ENCODE measurements at regions not wholly inside any gene's neighbourhood (a gene's known extent, or its start where the extent isn't known, plus 50 kb on each side); places are given as distances from the start of the nearest gene placed in this dataset.
A peak's percentile ranks its signal among the peaks of the same experiment; 100 is the strongest.

DNA sequence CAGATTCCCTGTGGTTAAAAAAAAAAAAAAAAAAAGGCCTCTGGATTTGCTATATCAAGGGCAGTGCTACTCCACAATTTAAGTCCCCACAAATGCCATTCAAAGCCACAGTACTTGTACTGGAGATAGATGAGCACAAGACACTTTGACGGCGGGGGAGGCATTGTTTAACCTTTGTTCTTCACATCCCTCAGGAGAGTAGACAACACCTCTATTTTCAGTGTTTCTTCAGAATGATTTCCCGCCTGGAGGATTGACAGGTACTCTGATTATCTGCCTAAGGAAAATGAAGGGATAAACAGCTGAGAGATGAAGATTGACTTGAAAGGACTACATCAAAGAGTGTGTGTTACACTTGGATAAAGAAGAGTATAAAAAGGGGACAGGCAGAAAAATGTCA lies 58.7 kb downstream of the OTOL1 start:
- no peak for DNase-seq (ENCODE audit: low spot score)
- TF ChIP-seq, protein P1, sequence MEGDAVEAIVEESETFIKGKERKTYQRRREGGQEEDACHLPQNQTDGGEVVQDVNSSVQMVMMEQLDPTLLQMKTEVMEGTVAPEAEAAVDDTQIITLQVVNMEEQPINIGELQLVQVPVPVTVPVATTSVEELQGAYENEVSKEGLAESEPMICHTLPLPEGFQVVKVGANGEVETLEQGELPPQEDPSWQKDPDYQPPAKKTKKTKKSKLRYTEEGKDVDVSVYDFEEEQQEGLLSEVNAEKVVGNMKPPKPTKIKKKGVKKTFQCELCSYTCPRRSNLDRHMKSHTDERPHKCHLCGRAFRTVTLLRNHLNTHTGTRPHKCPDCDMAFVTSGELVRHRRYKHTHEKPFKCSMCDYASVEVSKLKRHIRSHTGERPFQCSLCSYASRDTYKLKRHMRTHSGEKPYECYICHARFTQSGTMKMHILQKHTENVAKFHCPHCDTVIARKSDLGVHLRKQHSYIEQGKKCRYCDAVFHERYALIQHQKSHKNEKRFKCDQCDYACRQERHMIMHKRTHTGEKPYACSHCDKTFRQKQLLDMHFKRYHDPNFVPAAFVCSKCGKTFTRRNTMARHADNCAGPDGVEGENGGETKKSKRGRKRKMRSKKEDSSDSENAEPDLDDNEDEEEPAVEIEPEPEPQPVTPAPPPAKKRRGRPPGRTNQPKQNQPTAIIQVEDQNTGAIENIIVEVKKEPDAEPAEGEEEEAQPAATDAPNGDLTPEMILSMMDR (IDR thresholded peaks at IDR 0.05; ENCODE audit: borderline replicate concordance, control extremely low read depth, extremely low read depth, insufficient read depth, missing control alignments): no peak
- in situ Hi-C loops (cut with MboI; ENCODE audit: low sequenced_read_pairs, unreplicated experiment): no loop called here

DNA sequence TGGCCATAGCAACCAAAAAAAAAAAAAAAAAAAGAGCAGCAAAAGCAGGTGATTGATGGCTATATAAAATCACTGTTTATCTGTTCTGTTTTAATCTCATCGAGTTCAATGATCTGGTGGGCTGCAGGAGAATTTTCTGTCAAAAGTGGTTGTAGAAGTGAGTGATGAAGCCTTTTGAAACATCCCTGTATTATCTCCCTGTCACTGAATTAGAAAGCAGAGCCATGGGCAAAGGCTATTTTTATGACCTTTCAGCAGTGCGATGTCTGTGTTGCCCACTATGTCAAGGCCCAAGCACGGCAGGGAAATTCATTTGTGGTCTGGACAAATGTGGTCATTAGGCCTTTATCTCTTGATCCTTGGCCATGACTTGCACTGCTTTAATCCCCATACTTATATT lies 59.9 kb downstream of the OTOL1 start:
- in situ Hi-C loops (cut with MboI; ENCODE audit: low sequenced_read_pairs, unreplicated experiment): no loop called here
- TF ChIP-seq, protein P1 (IDR thresholded peaks at IDR 0.05; ENCODE audit: borderline replicate concordance, control extremely low read depth, extremely low read depth, insufficient read depth, missing control alignments): no peak
- no peak for DNase-seq (ENCODE audit: low spot score)

DNA sequence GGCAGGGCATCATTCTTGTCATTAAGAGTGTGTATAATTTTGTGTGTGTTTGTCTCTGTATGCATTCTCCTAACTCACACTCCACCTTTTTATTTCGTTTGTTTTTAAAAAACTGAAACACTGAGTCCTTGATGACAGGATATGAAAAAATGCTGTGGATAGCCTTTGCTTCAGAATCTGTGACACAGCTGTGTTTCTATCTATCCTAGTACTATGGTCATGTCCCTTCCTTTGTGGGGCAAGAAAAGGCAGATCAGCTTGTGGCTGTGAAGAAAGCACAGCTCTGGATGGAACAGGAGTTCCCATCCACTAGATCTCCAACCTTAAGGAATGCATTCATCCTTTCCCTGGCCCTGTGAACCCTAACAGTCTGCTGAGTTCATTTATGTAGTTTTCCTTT lies 60.3 kb downstream of the OTOL1 start:
- no peak for DNase-seq (ENCODE audit: low spot score)
- TF ChIP-seq, protein P1 (IDR thresholded peaks at IDR 0.05; ENCODE audit: borderline replicate concordance, control extremely low read depth, extremely low read depth, insufficient read depth, missing control alignments): no peak
- in situ Hi-C loops (cut with MboI; ENCODE audit: low sequenced_read_pairs, unreplicated experiment): no loop called here

DNA sequence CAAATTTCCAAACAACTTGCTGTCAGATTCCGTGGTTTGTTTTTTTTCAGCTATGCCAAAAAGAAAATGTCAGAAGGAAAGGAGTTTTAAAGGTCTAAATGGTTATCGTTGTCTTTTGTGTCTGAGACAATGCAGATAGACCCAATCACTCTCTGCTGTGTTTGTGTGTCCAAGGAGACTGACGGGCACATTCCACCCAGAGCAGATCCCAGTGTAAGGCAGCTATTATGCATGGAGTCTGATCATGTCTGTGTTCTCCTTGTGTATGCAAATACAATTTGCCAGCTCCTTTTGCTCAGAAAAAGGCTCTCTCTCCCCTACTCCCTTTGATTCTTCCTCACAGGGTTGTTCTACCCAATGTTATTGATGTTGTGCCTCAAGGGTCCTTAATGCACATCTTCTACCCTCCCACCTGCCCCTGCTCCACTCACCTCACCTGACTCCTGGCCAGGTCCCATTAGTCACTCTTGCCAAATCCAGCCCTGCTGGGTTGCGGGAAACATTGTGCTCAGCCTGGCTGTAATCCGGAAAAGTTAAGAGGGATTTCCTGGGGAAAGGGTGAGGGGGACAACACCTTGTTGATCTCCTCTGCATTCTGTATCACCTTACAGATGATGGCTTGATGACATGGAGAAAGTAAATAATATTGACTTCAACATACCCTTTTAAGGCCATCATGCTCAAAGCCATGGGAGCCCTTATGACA lies 61.0 kb downstream of the OTOL1 start:
- in situ Hi-C loops (cut with MboI; ENCODE audit: low sequenced_read_pairs, unreplicated experiment): no loop called here
- TF ChIP-seq, protein P1 (IDR thresholded peaks at IDR 0.05; ENCODE audit: borderline replicate concordance, control extremely low read depth, extremely low read depth, insufficient read depth, missing control alignments): no peak
- DNase-seq (ENCODE audit: low spot score): no peak

DNA sequence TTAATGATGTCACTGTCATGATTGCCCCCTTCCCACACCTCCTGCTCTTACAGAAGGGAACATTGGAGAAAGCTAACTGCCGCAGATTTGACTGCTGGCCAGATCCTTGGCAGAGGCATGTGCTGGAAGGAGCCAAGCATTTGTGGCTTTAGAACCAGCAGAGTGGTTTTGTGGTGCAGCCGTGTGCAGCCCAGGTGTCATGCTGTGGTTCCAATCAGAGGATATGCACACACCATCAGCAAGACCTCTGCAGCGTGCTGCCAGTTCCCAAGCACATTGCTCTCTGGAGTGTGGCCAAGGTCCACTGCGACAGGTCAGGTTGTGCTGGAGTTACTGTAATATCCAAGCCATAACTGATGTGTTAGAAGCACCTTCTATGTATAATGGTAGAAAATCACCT lies 61.6 kb downstream of the OTOL1 start:
- in situ Hi-C loops (cut with MboI; ENCODE audit: low sequenced_read_pairs, unreplicated experiment): no loop called here
- TF ChIP-seq, protein P1 (IDR thresholded peaks at IDR 0.05; ENCODE audit: borderline replicate concordance, control extremely low read depth, extremely low read depth, insufficient read depth, missing control alignments): no peak
- DNase-seq (ENCODE audit: low spot score): no peak

DNA sequence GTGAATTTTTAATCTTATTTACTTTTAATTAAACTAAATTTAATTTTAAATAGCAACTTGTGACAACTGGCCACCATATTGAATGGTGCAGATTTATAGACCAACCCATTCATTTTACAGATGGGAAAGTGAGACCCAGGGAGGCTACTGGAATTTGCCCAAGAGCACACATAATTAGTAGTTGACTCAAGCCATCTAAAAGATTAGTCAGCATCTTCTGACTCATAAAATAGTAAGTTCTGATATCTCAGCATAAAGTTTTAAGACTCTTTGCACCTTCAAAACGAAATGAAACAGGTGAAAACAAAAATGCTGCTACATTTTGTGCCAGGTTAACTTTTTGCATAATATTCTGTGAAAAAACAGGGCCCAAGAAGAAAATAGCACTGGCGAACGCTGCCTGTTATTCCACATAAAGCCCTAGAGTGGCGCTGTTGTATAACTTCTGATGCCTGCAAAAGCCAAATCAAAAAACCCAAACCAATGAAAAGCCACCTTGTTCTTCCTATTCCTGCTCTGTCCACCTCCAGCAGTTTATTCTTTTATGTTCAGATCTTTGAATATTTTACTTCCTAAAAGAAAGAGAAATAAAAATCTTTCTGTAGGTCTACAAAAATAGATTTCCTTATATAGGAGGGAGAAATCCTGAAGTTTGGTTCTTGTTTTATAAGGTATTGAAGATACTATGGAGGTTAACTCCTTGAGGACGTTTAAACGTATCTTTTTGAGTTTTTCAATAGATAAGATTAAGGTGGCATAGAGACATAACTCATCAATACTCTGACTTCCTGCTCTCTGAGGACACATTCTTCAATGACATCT lies 62.8 kb downstream of the OTOL1 start:
- no peak for DNase-seq (ENCODE audit: low spot score)
- in situ Hi-C loops (cut with MboI; ENCODE audit: low sequenced_read_pairs, unreplicated experiment): no loop called here
- TF ChIP-seq, protein P1 (IDR thresholded peaks at IDR 0.05; ENCODE audit: borderline replicate concordance, control extremely low read depth, extremely low read depth, insufficient read depth, missing control alignments): peak; percentile 54

All from GM13976 (cell line).